ENCODE measurements at regions not wholly inside any gene's neighbourhood (a gene's known extent, or its start where the extent isn't known, plus 50 kb on each side); places are given as distances from the start of the nearest gene placed in this dataset.

DNA sequence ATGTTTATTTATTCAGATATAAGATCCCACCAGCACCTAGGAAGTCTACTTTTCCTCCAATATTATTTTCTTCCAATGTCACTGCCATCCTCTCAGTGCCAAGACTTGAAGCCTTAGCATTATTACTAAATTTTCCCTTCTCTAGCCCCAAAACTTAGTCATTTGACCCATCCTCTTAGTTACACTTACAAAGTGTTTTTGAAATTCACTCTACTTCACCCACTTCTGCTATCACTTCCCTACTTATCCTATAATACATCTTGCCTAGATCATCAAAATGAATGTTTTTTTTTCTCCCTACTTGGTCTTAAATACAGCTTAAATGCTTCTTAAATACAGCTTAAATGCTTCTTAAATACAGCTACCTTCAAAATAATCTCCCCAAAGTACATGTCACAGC lies 376.6 kb downstream of the RSL24D1 start:
- H3K9ac ChIP-seq (ENCODE audit: low read length), result no peak overlapping the region
- no peaks in the 10 kb centered on the region for H3K27me3 ChIP-seq (ENCODE audit: low read length)
- POLR2A ChIA-PET (ENCODE audit: unreplicated experiment), result no interaction called here
- TF ChIP-seq EZH2 (IDR thresholded peaks at IDR 0.05; ENCODE audit: low read length, unreplicated experiment) (no peak), EZH2phosphoT487 (IDR thresholded peaks at IDR 0.05; ENCODE audit: borderline replicate concordance, low read length) (no peak)
- TF ChIP-seq, protein P1, sequence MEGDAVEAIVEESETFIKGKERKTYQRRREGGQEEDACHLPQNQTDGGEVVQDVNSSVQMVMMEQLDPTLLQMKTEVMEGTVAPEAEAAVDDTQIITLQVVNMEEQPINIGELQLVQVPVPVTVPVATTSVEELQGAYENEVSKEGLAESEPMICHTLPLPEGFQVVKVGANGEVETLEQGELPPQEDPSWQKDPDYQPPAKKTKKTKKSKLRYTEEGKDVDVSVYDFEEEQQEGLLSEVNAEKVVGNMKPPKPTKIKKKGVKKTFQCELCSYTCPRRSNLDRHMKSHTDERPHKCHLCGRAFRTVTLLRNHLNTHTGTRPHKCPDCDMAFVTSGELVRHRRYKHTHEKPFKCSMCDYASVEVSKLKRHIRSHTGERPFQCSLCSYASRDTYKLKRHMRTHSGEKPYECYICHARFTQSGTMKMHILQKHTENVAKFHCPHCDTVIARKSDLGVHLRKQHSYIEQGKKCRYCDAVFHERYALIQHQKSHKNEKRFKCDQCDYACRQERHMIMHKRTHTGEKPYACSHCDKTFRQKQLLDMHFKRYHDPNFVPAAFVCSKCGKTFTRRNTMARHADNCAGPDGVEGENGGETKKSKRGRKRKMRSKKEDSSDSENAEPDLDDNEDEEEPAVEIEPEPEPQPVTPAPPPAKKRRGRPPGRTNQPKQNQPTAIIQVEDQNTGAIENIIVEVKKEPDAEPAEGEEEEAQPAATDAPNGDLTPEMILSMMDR (conservative IDR thresholded peaks at IDR 0.05; ENCODE audit: low read depth, low read length), result no peak
- H3K4me1 ChIP-seq (ENCODE audit: insufficient read depth, low read length), result no peaks in the 10 kb centered on the region
- H3K4me2 ChIP-seq (ENCODE audit: low read length), result no peak overlapping the region
- no peaks in the 10 kb centered on the region for H3K36me3 ChIP-seq (ENCODE audit: low read depth, low read length)
- H3K27ac ChIP-seq (ENCODE audit: low read length), result no peak overlapping the region
- H3K9me3 ChIP-seq (ENCODE audit: low read length), result no peaks in the 10 kb centered on the region
- H4K20me1 ChIP-seq (ENCODE audit: low read length), result no peaks in the 10 kb centered on the region
- no peaks in the 10 kb centered on the region for H3K9me2 ChIP-seq (replicated peaks; ENCODE audit: low read length)
- intact Hi-C loops (cut with micrococcal nuclease), result no loop called here
- no peaks in the 10 kb centered on the region for H3K79me2 ChIP-seq (ENCODE audit: low read length)
- CTCF ChIA-PET, result no interaction called here
- ATAC-seq, result no peak
- no peak overlapping the region for H2AFZ ChIP-seq (ENCODE audit: low read length)
- DNase-seq, result no peak
- H3K4me3 ChIP-seq (ENCODE audit: low read length), result no peak overlapping the region
- no peaks in the 10 kb centered on the region for H3F3A ChIP-seq (ENCODE audit: low read length, unreplicated experiment)
- no TSS peak for BruUV-seq (replicated peaks)

DNA sequence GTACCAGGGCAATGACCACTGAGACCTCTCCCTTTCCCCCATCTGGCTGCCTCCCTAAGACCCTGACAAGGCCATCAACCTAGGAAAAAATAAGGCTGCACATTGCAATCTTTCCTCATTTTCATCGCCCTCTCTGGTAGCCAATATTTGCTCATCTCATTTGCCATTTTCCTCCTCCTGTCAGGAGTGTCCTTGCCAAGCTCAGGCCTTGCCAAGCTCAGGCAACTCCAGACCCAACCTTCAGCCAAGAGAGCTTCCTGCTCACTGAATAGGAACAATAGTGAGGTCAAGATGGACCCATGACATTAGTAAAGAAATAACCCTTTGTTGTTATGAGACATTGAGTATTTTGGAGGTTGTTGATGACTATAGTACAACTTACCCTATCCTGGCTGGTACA lies 380.3 kb downstream of the RSL24D1 start:
- H3K9ac ChIP-seq (ENCODE audit: low read length), result no peak overlapping the region
- H3K4me2 ChIP-seq (ENCODE audit: low read length), result no peak overlapping the region
- no peaks in the 10 kb centered on the region for H3K27me3 ChIP-seq (ENCODE audit: low read length)
- TF ChIP-seq EZH2 (IDR thresholded peaks at IDR 0.05; ENCODE audit: low read length, unreplicated experiment) (no peak), EZH2phosphoT487 (IDR thresholded peaks at IDR 0.05; ENCODE audit: borderline replicate concordance, low read length) (no peak)
- TF ChIP-seq, protein P1 (conservative IDR thresholded peaks at IDR 0.05; ENCODE audit: low read depth, low read length), result no peak
- no peaks in the 10 kb centered on the region for H3K9me2 ChIP-seq (replicated peaks; ENCODE audit: low read length)
- H2AFZ ChIP-seq (ENCODE audit: low read length), result no peak overlapping the region
- no peak overlapping the region for H3K27ac ChIP-seq (ENCODE audit: low read length)
- intact Hi-C loops (cut with micrococcal nuclease), result no loop called here
- no peaks in the 10 kb centered on the region for H3K9me3 ChIP-seq (ENCODE audit: low read length)
- no TSS peak for BruUV-seq (replicated peaks)
- CTCF ChIA-PET, result no interaction called here
- no peaks in the 10 kb centered on the region for H3K79me2 ChIP-seq (ENCODE audit: low read length)
- POLR2A ChIA-PET (ENCODE audit: unreplicated experiment), result no interaction called here
- no peaks in the 10 kb centered on the region for H4K20me1 ChIP-seq (ENCODE audit: low read length)
- no peaks in the 10 kb centered on the region for H3K4me1 ChIP-seq (ENCODE audit: insufficient read depth, low read length)
- no peak for DNase-seq
- no peaks in the 10 kb centered on the region for H3F3A ChIP-seq (ENCODE audit: low read length, unreplicated experiment)
- H3K36me3 ChIP-seq (ENCODE audit: low read depth, low read length), result no peaks in the 10 kb centered on the region
- H3K4me3 ChIP-seq (ENCODE audit: low read length), result no peak overlapping the region
- no peak for ATAC-seq

DNA sequence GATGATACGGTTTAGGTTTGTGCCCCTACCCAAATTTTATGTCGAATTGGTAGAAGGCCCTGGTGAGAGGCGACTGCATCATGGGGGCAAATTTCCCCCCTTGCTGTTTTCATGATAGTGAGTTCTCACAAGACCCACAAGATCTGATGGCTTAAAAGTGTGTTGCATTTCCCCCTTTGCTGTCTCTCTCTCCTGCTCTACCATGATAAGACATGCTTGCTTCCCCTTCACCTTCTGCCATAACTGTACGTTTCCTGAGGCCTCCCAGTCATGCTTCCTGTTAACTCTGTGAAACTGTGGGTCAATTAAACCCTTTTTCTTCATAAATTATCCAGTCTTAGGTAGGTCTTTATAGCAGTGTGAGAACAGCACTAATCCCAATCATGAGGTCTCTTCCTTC lies 381.2 kb downstream of the RSL24D1 start:
- Histone ChIP-seq H4K20me1 (ENCODE audit: low read length) (no peaks in the 10 kb centered on the region), H3K9me3 (ENCODE audit: low read length) (no peaks in the 10 kb centered on the region), H3K79me2 (ENCODE audit: low read length) (no peaks in the 10 kb centered on the region), H3K27me3 (ENCODE audit: low read length) (no peaks in the 10 kb centered on the region), H3K4me1 (ENCODE audit: insufficient read depth, low read length) (no peaks in the 10 kb centered on the region), H3K27ac (ENCODE audit: low read length) (no peak overlapping the region), H2AFZ (ENCODE audit: low read length) (no peak overlapping the region), H3K4me3 (ENCODE audit: low read length) (no peak overlapping the region), H3K4me2 (ENCODE audit: low read length) (no peak overlapping the region), H3F3A (ENCODE audit: low read length, unreplicated experiment) (no peaks in the 10 kb centered on the region), H3K9ac (ENCODE audit: low read length) (no peak overlapping the region), H3K9me2 (replicated peaks; ENCODE audit: low read length) (no peaks in the 10 kb centered on the region), H3K36me3 (ENCODE audit: low read depth, low read length) (no peaks in the 10 kb centered on the region)
- intact Hi-C loops (cut with micrococcal nuclease), result no loop called here
- ChIA-PET POLR2A (ENCODE audit: unreplicated experiment) (no interaction called here), CTCF (no interaction called here)
- no peak for TF ChIP-seq EZH2 (IDR thresholded peaks at IDR 0.05; ENCODE audit: low read length, unreplicated experiment)
- TF ChIP-seq EZH2phosphoT487 (IDR thresholded peaks at IDR 0.05; ENCODE audit: borderline replicate concordance, low read length), result no peak
- TF ChIP-seq, protein P1 (conservative IDR thresholded peaks at IDR 0.05; ENCODE audit: low read depth, low read length), result no peak
- ATAC-seq, result no peak
- DNase-seq, result no peak
- no TSS peak for BruUV-seq (replicated peaks)
